CD4-positive, alpha-beta T cell treated with Interleukin-15 for 1 hour (primary cell): ENCODE measurements at regions not wholly inside any gene's neighbourhood (a gene's known extent, or its start where the extent isn't known, plus 50 kb on each side); places are given as distances from the start of the nearest gene placed in this dataset.

Experiments used
- DNase-seq: peaks from one replicate; pipeline ENCODE4 v3.0.0-alpha.2; 2020

GRCh38 chr10:113444766-113445365 lies 108.0 kb upstream of the HABP2 start:
- no peak for DNase-seq

- DNase-seq: no peak
Observed at GRCh38 chr10:113445736-113446135, 107.1 kb upstream of the HABP2 start.

DNA sequence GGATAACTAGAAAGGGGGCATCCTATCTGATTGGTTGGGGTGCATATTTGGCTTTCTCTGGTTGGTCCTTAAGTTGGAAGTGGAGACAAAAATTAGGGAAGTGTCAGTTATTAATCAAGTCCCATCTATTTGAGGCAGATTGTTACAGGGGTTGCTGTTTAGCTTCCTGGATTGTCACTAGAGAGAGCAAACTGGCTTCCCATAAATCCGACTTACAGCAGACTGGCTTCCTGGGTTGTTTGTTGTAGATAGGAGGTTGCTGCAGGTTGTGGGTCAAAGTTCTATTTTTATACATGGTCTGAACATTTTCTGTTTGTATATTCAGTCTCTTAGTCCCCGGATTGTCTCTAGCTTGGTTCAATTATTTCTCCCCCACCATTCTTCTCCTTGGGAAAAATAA lies 106.1 kb upstream of the HABP2 start:
- DNase-seq: no peak

- DNase-seq: no peak
Observed at GRCh38 chr10:113447278-113447677, 105.6 kb upstream of the HABP2 start.

DNA sequence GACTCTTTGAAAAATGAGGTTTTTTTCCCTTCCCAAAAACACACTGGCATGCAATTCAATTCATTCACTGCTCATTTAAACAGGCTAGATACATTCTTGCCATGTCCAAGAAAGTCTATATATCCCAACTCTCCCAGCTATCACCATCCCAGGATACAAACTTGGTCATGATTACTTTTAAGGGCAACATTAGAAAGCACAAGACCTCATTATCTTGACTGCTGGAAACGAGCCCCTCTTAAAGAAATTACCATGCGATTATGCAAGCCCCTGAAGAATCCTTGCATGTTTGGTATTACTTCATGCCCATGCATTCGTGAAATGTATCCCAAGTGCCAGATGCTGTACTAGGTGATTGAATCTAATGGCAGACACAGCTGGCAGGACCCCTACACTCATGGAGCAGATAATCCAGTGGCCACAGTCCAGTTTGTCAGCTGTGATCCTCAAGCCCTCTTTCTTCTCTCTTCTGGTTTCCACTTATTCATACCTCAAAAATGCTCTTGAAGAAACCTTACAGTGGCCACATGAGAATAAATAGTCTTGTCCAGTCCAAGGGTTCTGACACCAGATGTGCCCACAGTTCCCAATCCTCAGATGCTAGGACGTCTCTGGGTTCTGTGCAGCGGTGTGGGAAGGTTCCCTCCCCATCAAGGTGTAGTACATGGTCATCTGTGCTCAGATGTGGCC lies 103.7 kb upstream of the HABP2 start:
- DNase-seq: no peak

DNA sequence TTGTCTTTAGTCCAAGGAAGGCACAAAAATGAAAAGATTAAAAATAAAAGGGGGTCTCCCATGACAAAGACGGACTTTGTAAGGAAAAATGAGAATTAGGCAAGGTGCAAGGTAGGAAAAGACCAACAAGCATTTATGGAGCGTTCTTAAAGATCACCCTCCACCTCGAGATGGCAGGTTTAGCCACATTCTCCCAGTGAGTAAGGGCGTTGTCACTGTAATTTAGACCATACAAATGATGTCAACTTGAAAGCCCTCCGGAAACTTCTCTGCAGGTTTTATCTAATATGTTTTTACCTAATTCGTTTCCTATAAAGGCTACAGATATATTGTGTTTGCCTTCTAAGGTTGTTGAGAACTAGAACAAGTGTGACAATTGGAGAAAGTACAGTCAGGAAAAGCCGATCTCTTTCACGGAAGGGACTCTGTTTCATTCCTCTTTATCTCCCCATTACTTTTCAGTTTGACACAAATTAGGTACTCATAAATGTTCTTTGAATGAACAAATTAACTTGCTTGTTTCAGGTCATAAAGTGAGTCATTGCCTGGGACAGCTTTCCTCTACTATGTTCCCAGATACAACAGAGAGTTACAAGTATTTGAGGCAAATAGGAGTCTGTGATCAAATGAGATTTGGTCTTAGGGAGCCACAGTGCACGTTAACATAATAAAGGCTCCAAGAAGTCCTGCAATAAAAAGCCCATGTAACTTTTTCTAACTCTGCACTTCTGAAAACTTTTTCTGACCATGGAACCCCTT lies 102.6 kb upstream of the HABP2 start:
- no peak for DNase-seq

GRCh38 chr10:113450906-113451305 lies 101.9 kb upstream of the HABP2 start:
- DNase-seq: no peak

DNA sequence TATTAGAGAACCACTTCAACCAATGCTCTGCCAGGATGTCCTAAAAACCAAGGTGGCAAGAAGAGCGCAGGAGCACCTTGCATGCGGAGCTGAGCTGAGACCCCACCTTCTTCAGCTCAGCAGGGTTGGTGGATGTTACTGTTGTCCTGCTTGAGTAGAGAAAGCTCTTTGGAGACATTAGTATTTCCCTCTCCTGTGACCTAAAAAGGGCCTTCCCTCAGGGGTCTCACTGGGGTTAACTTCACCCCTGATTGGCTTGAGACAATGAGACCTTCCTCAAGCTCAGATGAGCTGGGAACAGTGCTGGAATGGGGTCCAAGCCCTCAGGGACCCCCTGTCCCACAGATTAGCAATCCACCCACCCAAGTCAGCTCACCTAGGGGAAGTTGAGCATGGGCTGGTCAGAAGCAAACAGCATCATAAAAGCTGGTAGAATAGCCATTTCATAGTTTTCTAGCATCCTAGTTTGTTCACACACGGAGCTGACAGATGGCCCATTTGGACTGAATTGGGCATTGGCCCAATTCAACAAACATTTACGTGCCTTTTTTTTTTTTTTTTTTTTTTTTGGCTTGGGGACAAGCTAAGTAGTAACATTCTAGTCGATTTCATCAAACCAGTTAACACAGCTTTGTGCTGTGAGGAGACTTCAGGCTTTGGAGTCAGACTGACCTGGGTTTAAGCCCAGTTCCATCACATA lies 100.6 kb upstream of the HABP2 start:
- DNase-seq: no peak

- DNase-seq: no peak
Observed at GRCh38 chr10:113453351-113453750, 99.5 kb upstream of the HABP2 start.

DNA sequence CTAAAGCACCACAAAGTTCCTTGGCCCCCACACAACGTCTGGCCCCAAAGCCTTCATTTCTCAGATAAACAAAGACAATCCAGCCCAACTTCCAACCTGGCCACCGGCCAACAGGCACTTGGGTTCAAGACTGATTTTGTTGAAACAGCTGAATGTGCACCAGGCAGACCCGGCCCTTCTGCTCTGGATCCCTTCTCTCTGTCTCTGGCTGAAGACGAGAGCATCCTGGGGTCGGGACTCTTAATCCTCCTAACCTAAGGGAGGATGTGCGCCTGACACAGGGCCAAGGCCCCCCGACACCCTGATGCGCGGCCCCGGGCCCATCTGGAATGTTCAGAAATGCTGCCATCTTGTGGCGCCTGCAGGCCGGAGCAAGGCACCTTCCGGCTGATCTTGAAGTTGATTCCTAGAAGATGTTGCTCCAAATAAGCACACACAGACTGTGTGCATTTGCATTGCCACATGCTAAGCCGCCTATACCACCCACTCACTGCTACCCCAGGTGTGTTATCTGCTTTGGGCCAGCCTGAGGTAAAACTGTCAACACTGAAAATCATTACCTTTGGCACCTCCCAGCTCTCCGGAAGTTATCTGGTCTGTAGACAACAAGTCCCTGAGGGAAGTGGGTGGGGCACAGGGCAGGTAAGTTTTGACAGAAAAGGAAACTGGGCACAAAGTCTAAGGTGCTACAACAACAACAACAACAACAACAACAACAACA lies 98.4 kb upstream of the HABP2 start:
- DNase-seq: no peak

DNA sequence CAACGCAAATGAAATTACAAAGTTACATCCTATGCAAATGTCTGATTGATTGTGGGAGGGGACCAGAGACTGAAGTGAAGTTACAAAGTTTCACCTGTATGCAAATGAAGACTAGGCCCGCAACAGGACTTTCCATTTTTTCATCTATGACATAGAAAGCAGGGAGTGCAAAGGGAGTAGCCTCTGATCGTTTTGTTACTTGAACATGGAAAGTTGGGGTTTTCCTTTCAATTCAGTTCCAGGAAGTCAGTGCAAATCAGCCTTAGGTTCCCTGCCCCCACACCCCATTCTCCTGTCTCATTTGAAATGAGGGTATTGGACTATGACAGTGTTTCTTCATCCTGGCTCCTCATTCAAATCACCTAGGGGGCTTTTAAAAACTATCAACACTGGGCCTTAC lies 96.9 kb upstream of the HABP2 start:
- DNase-seq: no peak

- DNase-seq: no peak
Observed at GRCh38 chr10:113456741-113457140, 96.1 kb upstream of the HABP2 start.

DNA sequence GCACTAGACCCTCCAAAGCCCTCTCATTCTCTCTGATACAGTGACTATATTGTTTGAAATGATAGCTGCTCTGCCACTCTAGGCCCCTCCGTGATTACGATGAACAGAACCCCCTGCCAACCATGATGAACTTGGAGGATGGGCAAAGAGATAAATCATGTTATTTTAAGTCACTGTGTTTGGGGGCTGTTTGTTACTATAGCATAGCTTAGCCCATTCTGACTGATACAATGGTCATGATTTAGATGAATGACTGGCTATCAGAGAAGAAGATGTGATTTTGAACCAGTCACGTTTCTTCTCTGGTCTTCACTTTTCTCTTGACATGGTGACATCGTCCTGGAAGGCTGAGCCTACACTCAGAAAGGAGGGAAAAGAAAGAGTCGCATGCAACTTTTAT lies 95.4 kb upstream of the HABP2 start:
- no peak for DNase-seq

DNA sequence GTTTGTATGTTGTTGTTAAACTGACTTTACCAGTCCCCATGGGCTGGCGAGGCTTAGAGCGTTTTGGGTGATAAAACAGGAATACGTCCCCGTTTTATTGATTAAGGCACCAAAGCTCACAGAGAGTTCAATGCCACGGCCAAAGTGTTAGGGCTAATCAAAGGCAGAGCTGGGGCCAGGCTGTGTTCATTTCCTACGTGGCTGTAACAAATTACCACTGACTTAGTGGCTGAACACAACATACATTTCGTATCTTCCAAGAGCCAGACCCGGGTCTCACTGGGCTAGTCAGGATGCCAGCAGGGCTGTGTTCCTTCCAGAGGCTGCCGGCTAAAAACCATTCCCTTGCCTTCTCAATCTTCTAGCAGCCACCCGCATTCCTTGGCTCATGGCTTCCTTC lies 94.4 kb upstream of the HABP2 start:
- DNase-seq: no peak

- DNase-seq: no peak
Observed at GRCh38 chr10:113458944-113459343, 93.9 kb upstream of the HABP2 start.

DNA sequence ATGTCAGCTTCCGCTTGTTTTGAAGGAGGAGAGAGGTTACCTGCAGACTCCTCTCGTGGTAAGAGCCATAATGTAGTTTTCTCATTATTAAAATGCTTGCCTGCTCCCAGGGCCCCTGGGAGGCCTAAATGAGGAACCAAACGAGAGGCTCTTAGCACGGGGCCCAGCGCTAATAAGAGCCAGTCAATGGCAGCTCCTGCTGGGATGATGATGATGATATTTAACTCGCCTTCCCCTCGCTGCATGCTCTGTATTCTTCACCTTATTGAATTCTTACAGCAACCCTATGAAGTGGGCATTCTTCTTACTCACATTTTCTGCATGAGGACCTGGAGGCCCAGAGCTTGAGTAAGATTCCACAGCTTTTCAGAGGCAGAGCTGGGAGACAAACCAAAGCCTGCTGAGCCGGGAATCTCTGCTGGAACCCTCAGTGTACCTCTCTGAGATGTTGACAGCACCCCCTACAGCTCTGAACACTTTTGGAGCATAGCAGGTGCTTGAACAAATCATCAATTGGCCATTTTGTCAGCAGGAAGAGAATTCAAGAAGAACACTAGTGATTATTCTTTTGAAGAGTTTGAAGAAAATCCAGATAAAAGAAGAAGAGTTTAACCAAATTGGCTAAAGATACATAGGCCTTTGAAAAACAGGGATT lies 93.1 kb upstream of the HABP2 start:
- DNase-seq: no peak

- DNase-seq: no peak
Observed at GRCh38 chr10:113463083-113463482, 89.8 kb upstream of the HABP2 start.

- no peak for DNase-seq
Observed at GRCh38 chr10:113463777-113464176, 89.1 kb upstream of the HABP2 start.

- DNase-seq: no peak
Observed at GRCh38 chr10:113469796-113470195, 83.1 kb upstream of the HABP2 start.

- no peak for DNase-seq
Observed at GRCh38 chr10:113470372-113471240, 82.2 kb upstream of the HABP2 start.

DNA sequence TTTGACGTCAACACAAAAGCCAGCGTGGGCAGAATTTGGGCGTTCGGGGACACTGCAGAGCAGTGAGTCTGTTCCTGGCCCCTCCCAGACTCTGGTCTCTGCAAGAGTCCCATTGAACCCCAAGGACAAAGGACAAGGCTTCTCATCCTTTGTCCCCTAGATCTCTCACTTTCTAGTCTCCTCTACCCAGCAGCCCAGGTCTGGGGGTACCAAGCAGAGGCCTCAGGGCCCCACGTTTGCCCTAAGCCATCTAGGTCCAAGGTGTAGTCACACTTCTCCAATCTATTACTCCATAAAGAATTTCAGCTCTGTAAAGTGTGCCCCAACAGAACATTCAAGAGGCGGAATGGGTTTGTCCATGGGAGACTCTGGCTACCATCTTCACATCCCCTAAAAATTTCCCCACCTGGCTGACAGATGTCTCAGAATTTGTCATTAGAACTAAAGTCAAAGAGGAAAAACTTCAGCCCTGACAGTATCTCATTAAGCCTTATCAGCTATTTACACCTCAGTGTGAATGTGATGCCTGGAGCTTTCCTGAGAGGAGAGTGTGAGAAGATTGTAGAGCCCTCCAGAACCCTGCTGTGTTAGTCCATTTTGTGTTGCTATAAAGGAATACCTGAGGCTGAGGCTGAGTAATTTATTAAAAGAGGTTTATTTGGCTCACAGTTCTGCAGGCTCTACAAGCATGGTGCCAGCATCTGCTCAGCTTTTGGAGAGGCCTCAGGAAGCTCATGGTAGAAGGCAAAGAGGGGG lies 81.4 kb upstream of the HABP2 start:
- DNase-seq: no peak
